IMR-90 (cell line): ENCODE measurements at regions not wholly inside any gene's neighbourhood (a gene's known extent, or its start where the extent isn't known, plus 50 kb on each side); places are given as distances from the start of the nearest gene placed in this dataset.

Experiments
- ATAC-seq: fragments of 200-7000 bp; cut with Tn5 transposase; 2 replicates; pipeline ENCODE4 v1.9.1; 2020; ENCODE audit warnings: low read depth, mild to moderate bottlenecking, moderate library complexity
- BruUV-seq: library from RNA; stranded (reverse); fragments of 400-500 nt; replicated peaks from 2 replicates; lab custom pipeline; 2021; lab: Mats Ljungman, UMichigan
- CTCF ChIA-PET: fragments of 300-600 bp; formaldehyde crosslinking; extraction: SDS; loops from one replicate; lab custom pipeline; 2021; ENCODE audit warnings: antibody characterized with exemption; lab: Yijun Ruan, JAX
- POLR2A ChIA-PET: fragments of 300-600 bp; sonication (Branson Sonifier 250); formaldehyde crosslinking; loops from one replicate; lab custom pipeline; 2022; ENCODE audit warnings: antibody characterized with exemption; ENCODE audit not compliant: unreplicated experiment; lab: Charles Lee
- DNase-seq: peaks from one replicate; pipeline ENCODE4 v3.0.0; 2013
- H2AFZ ChIP-seq: replicated peaks from 2 replicates; pipeline ENCODE3; 2013; ENCODE audit warnings: low read length, mild to moderate bottlenecking; ENCODE audit not compliant: poor library complexity
- H2AK5ac ChIP-seq: 2 replicates; pipeline ENCODE4 v1.6.1; 2013; ENCODE audit warnings: low read depth, low read length, inconsistent platforms
- H2AK9ac ChIP-seq: replicated peaks from 2 replicates; pipeline ENCODE3; 2013; ENCODE audit warnings: mild to moderate bottlenecking, low read depth, low read length, moderate library complexity; ENCODE audit not compliant: poor library complexity
- H2BK120ac ChIP-seq: 2 replicates; pipeline ENCODE4 v1.6.1; 2013; ENCODE audit warnings: low read depth, low read length, inconsistent platforms
- H2BK15ac ChIP-seq: 3 replicates; pipeline ENCODE4 v1.6.1; 2013; ENCODE audit warnings: low read depth, low read length, inconsistent platforms
- H2BK20ac ChIP-seq: 2 replicates; pipeline ENCODE4 v1.6.1; 2013; ENCODE audit warnings: low read depth, mild to moderate bottlenecking, inconsistent platforms, low read length, moderate library complexity
- H2BK5ac ChIP-seq: 2 replicates; pipeline ENCODE4 v1.6.1; 2013; ENCODE audit warnings: mild to moderate bottlenecking, low read depth, low read length, inconsistent platforms; ENCODE audit not compliant: poor library complexity, severe bottlenecking
- H3K14ac ChIP-seq: replicated peaks from 2 replicates; pipeline ENCODE4 v1.6.1; 2013; ENCODE audit warnings: low read depth, low read length, inconsistent platforms
- H3K18ac ChIP-seq: 2 replicates; pipeline ENCODE4 v1.6.1; 2013; ENCODE audit warnings: low read depth, low read length, control low read depth
- H3K23ac ChIP-seq: 2 replicates; pipeline ENCODE4 v1.6.1; 2013; ENCODE audit warnings: low read depth, low read length, inconsistent platforms
- H3K27ac ChIP-seq: 2 replicates; pipeline ENCODE4 v1.5.1; 2013; ENCODE audit warnings: mild to moderate bottlenecking, control low read depth, low read length; ENCODE audit not compliant: insufficient read depth
- H3K27me3 ChIP-seq: 2 replicates; pipeline ENCODE4 v1.6.1; 2013; ENCODE audit warnings: low read length; ENCODE audit not compliant: control insufficient read depth, insufficient read depth
- H3K36me3 ChIP-seq: 2 replicates; pipeline ENCODE4 v1.6.1; 2013; ENCODE audit warnings: low read length, mixed read lengths; ENCODE audit not compliant: control insufficient read depth, insufficient read depth
- H3K4ac ChIP-seq: 2 replicates; pipeline ENCODE4 v1.6.1; 2013; ENCODE audit warnings: low read depth, low read length, inconsistent platforms
- H3K4me1 ChIP-seq: 2 replicates; pipeline ENCODE4 v1.6.1; 2013; ENCODE audit warnings: low read length, mixed read lengths; ENCODE audit not compliant: control insufficient read depth, insufficient read depth
- H3K4me2 ChIP-seq: 2 replicates; pipeline ENCODE4 v1.6.1; 2013; ENCODE audit warnings: low read depth, mild to moderate bottlenecking, control low read depth, low read length, moderate library complexity
- H3K4me3 ChIP-seq: 2 replicates; pipeline ENCODE4 v1.5.1; 2013; ENCODE audit warnings: low read depth, mild to moderate bottlenecking, control low read depth, low read length, moderate library complexity; ENCODE audit not compliant: insufficient read depth
- H3K56ac ChIP-seq: 2 replicates; pipeline ENCODE4 v1.6.1; 2013; ENCODE audit warnings: low read length, inconsistent platforms; ENCODE audit not compliant: insufficient read depth; ENCODE audit errors: extremely low read depth
- H3K79me1 ChIP-seq, 2 experiments: 2 replicates each; pipeline ENCODE4 v1.6.1; 2013; ENCODE audit warnings: low read length in 2 of 2, inconsistent platforms in 1 of 2, low read depth in 1 of 2
- H3K9ac ChIP-seq: 2 replicates; pipeline ENCODE4 v1.6.1; 2013; ENCODE audit warnings: low read depth, low read length, control low read depth
- H3K9me1 ChIP-seq: 2 replicates; pipeline ENCODE4 v1.6.1; 2013; ENCODE audit warnings: low read length, inconsistent platforms; ENCODE audit not compliant: insufficient read depth
- H3K9me3 ChIP-seq: 2 replicates; pipeline ENCODE4 v1.6.1; 2013; ENCODE audit warnings: low read length; ENCODE audit not compliant: control insufficient read depth, insufficient read depth
- H4K20me1 ChIP-seq: 2 replicates; pipeline ENCODE4 v1.6.1; 2013; ENCODE audit warnings: low read length, inconsistent platforms; ENCODE audit not compliant: insufficient read depth
- H4K5ac ChIP-seq: 2 replicates; pipeline ENCODE4 v1.6.1; 2013; ENCODE audit warnings: mild to moderate bottlenecking, low read depth, low read length, control low read depth
- H4K8ac ChIP-seq, 2 experiments: 2 replicates each; pipeline ENCODE4 v1.6.1; 2013; ENCODE audit warnings: low read depth in 2 of 2, low read length in 2 of 2, control low read depth in 1 of 2, inconsistent platforms in 1 of 2
- H4K91ac ChIP-seq: 2 replicates; pipeline ENCODE4 v1.6.1; 2013; ENCODE audit warnings: low read depth, low read length, inconsistent platforms; ENCODE audit not compliant: insufficient read depth
- FOS ChIP-seq: fragments of 150-350 bp; IDR thresholded peaks from 2 replicates; pipeline ENCODE4 v1.6.1; 2016; ENCODE audit warnings: low read depth, low read length
- RFX5 ChIP-seq: IDR thresholded peaks from 2 replicates; pipeline ENCODE4 v1.8.0; 2012; ENCODE audit warnings: low read depth, mild to moderate bottlenecking, low read length, moderate library complexity
- WGBS, 2 experiments: methylation state at CpG; one replicate each; pipeline versions ENCODE4 v1.1.5 to v1.1.7; 2013; ENCODE audit warnings: missing lambda C conversion rate in 2 of 2; ENCODE audit not compliant: insufficient read length in 1 of 2; ENCODE audit errors: extremely low coverage in 2 of 2; 5-methylcytosine and 5-hydroxymethylcytosine counted together
- dilution Hi-C: fragments of 300-500 bp; cut with HindIII; formaldehyde crosslinking; loops from one replicate; pipeline ENCODE4 v1.14.3; 2018; ENCODE audit warnings: low sequenced_read_pairs; ENCODE audit not compliant: unreplicated experiment
- in situ Hi-C: fragments of 300-500 bp; cut with MboI; formaldehyde crosslinking; loops from 3 replicates; pipeline ENCODE4 v1.14.3; 2019; ENCODE audit warnings: low sequenced_read_pairs, inconsistent platforms, mixed read lengths
- intact Hi-C: fragments of 100-400 bp; cut with micrococcal nuclease; formaldehyde crosslinking; loops from 2 replicates; pipeline ENCODE4 v1.10.0; 2022

DNA sequence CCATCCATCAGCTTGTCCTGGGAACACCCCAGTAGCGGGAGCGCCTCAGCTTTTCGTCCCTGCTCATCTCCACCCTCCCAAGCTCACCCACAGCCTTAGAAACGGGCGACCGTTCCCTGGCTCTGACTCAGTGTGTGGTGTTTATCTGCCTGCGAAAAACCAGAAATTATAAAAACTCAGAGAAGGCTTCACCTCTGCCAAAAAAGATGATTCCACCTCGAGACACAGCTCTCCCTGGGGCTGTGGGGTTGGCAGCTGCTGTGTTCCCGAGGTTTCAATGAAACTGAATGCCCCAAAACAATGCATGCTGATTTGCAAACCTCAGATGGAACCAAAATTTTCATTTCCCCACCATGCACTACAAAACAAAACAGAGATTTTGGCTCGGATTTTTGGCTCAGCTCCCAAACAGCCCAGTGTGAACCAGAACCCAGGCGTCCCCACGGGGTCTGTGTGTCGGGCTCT is 62.4 kb upstream of the MED9 start:
- Histone ChIP-seq H2BK20ac (peak overlapping the region; percentile 79), H3K27ac (peak overlapping the region; percentile 62), H4K91ac (peak overlapping the region; percentile 82), H3K36me3 (no peaks in the 10 kb centered on the region), H2BK15ac (peak overlapping the region; percentile 67; the same call in 2 of the 3 replicates), H4K5ac (peak overlapping the region; percentile 58), H4K8ac (peak overlapping the region; percentile 77 to 83), H3K9me3 (no peaks in the 10 kb centered on the region), H3K4me1 (peaks cover 25% of the 10 kb centered on the region), H3K9ac (peak overlapping the region; percentile 19; the same call in 1 of the 2 replicates), H3K9me1 (peaks cover 19% of the 10 kb centered on the region), H2AK5ac (peak overlapping the region; percentile 89), H3K4ac (peak overlapping the region; percentile 88), H3K27me3 (no peaks in the 10 kb centered on the region), H3K4me2 (peak overlapping the region; percentile 58), H2BK120ac (peak overlapping the region; percentile 88), H3K18ac (peak overlapping the region; percentile 55), H3K4me3 (no peak overlapping the region), H3K23ac (0 out of 2 replicates have a peak overlapping the region, but pooled peaks have one; percentile 16), H3K14ac (peak overlapping the region; percentile 69; the same call in 1 of the 2 replicates), H4K20me1 (no peaks in the 10 kb centered on the region), H2BK5ac (peak overlapping the region; percentile 97), H2AFZ (peak overlapping the region; percentile 81), H2AK9ac (peak overlapping the region; percentile 58), H3K56ac (peak overlapping the region; percentile 29; the same call in 1 of the 2 replicates), H3K79me1 (no peaks in the 10 kb centered on the region)
- dilution Hi-C loops (no loop called here), in situ Hi-C loops (no loop called here), intact Hi-C loops (no loop called here)
- CTCF ChIA-PET, result interaction anchor here (0.6 kb wide), 1 partner anchor 45 kb away, joined by 3 read pairs; no protein-coding TSS in a partner anchor
- peak; percentile 80 for DNase-seq
- POLR2A ChIA-PET, result no interaction called here
- ATAC-seq, result peak; percentile 70
- TF ChIP-seq FOS (peak; percentile 5; the same call in 1 of the 2 replicates), RFX5 (no peak)
- no TSS peak for BruUV-seq
- 50% methylated on average over 2 of the region's 13 CpGs; no CpG with 5 or more reads in 1 of the 2 experiments for WGBS, 2 experiments
